ENCODE measurements at regions not wholly inside any gene's neighbourhood (a gene's known extent, or its start where the extent isn't known, plus 50 kb on each side); places are given as distances from the start of the nearest gene placed in this dataset.

DNA sequence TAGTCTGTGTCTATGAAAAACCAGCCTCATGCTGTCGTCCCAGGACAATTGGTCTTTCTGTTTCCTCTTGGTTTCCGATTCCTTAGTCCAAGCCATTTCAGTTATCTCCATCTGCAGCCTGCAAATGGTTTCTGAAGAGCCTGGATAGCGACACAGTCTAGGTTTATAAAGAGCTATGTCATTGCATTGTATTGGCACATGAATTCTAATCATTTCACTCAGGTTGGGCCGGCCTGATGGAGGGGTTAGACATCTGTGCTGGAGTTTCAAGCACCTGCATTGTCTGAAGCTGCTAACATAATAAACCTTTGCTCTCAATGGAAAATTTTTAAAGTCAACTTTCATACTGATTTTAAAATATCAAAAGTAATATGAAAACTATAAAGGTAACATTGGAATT, 232.6 kb upstream of the MAP3K7 start:
- TF ChIP-seq, protein P1, sequence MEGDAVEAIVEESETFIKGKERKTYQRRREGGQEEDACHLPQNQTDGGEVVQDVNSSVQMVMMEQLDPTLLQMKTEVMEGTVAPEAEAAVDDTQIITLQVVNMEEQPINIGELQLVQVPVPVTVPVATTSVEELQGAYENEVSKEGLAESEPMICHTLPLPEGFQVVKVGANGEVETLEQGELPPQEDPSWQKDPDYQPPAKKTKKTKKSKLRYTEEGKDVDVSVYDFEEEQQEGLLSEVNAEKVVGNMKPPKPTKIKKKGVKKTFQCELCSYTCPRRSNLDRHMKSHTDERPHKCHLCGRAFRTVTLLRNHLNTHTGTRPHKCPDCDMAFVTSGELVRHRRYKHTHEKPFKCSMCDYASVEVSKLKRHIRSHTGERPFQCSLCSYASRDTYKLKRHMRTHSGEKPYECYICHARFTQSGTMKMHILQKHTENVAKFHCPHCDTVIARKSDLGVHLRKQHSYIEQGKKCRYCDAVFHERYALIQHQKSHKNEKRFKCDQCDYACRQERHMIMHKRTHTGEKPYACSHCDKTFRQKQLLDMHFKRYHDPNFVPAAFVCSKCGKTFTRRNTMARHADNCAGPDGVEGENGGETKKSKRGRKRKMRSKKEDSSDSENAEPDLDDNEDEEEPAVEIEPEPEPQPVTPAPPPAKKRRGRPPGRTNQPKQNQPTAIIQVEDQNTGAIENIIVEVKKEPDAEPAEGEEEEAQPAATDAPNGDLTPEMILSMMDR (IDR thresholded peaks at IDR 0.05; ENCODE audit: extremely low read depth, missing control alignments): no peak
- no peak for DNase-seq (ENCODE audit: low spot score)

DNA sequence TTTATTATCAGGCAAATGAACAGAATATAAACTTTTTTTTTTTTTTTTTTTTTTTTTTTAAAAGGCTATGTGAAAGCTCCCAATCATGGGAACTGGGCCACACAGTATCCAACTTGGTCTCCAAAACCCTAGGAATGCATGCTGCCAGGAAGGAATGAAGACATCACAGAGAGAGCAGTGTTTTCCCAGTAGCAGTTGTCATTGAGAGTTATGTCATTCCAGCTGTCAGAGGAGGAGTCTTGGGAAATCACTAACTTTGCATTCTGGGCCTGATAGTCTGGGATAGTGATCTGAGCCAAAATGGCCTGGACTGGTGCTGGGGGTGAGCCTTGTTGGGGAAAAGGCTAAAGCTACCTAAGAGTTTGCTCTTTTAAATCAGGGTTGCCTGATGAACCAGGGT, 231.3 kb upstream of the MAP3K7 start:
- DNase-seq (ENCODE audit: low spot score): no peak
- TF ChIP-seq, protein P1 (IDR thresholded peaks at IDR 0.05; ENCODE audit: extremely low read depth, missing control alignments): no peak

DNA sequence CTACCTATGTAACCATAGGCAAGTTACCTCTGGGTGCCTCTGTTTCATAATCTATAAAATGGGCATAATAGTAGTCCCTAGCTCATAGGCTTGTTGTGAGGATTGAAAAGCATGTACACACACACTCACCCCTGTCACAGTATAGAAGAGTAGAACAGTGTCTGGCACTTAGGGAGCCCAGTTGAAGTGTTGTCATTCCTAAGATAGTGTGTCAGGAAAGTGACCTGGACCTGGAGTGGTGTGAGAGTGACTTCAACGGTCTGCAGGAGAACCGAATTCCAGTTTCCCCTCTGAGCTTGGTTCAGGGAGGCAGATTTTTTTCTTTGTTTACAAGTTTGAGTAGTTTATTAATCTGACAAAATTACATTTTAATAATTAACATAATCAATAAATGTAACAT, 229.9 kb upstream of the MAP3K7 start:
- TF ChIP-seq, protein P1 (IDR thresholded peaks at IDR 0.05; ENCODE audit: extremely low read depth, missing control alignments): no peak
- DNase-seq (ENCODE audit: low spot score): no peak

DNA sequence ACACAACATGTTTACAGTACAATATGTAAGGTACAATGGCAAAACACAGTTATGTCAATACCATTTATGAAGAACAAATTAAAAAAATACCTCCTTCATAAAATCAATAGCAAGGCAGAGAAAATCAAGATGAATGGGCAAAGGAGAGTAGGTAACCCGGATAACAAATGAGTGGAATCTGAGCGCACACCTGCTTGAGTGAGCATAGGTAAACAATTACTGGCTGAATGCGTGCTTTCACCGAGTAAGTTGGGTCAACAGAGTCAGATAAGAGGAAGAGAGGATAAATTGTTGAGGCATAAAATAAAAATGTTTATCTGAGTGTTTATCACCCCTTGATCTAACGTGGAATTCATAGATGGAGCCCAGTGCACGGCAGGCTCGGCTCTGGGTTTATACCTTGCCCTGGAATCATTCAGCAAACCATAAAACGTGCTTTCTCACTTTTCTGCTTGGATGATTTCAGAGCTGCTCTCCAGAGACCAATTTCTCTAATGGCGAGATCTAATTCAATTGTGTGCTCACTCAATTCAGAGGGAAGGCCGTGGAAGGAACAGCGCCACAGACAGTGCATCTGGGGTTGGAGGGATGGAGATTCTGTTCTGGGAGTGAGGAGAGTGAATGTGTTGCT, 224.8 kb upstream of the MAP3K7 start:
- TF ChIP-seq, protein P1 (IDR thresholded peaks at IDR 0.05; ENCODE audit: extremely low read depth, missing control alignments): no peak
- DNase-seq (ENCODE audit: low spot score): no peak

DNA sequence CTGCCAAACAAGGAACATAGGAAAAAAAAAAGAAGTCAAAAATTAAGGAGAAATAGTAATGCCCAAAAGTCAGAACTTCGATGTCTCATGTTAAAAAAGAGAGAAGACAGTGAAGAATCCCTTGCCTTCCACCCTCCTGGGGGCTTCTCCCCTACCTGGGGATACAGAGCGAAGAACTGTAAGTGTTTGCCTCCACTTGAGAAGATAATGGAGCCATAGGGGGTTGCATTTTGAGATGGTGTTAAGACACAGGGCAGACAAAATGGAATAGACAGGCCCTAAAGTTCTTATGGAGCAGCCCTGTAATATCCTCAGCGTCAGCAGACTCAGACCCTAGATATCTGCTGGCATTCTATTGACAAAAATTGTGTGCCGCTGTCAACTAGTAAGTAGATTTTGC, 222.2 kb upstream of the MAP3K7 start:
- DNase-seq (ENCODE audit: low spot score): no peak
- TF ChIP-seq, protein P1 (IDR thresholded peaks at IDR 0.05; ENCODE audit: extremely low read depth, missing control alignments): no peak

DNA sequence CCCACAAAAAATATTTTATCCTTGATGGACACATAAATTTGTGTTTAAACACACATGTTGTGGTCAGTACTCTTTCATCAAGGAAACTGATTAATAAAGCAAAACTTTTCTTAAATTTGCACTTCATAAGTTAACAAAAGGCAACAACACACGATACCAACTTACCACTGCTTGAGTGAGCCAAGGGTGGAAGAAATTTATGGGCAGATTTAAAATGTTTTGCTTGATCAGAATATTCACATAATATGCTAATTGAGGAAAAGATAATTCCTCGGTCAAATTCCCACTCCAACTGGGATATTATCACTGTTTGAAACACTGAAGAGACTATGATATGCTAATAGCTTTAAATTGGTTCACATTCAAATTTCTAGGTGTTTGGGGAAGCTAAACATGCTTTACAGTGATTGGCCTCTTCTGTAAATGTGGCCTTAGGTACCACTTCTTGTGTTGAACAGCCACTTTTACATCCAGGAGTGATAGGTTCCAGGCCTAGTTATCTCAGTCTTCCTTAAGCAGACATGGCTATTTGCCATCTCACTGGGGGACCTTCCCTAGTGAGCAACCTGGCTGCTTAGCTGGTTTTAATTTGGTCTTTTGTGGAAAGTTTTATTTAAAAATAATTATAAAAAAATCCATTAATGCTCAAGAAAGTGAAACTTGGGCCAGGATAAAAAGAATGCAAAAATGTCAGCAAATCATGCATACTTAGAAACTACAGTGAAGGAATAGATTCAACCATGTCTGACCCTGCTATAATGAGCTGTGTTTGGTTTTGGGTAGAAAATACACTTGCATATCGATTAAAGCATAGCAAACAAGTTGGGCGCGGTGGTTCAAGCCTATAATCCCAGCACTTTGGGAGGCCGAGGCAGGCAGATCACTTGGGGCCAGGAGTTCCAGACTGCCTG, 221.2 kb upstream of the MAP3K7 start:
- no peak for DNase-seq (ENCODE audit: low spot score)
- TF ChIP-seq, protein P1 (IDR thresholded peaks at IDR 0.05; ENCODE audit: extremely low read depth, missing control alignments): no peak

DNA sequence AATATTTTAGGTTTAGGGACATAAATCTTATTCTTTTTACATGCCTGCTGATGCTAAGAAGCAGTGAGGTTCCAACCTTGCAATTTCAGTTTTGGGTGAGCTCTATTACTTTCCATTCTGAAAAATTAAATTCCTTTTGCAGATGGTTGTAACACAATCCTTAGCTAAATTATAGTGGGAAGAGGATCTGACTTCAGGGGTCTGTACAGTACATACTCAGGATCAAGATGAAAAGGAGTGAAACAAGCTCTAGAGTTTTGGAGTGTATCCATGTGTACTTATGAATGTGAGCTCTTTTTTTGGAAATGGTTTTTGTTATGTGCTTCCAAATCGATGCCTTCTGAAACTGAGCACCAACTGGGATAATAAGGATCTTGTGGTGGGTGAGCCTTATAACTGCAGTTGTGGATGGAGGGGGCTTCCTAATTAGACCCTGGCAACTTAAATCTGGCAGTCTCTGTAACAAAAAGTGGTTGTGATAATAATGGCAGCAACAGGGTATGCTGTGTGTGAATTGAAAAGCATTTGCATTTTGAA, 218.8 kb upstream of the MAP3K7 start:
- TF ChIP-seq, protein P1 (IDR thresholded peaks at IDR 0.05; ENCODE audit: extremely low read depth, missing control alignments): no peak
- no peak for DNase-seq (ENCODE audit: low spot score)

Measured in GM20000 (cell line).